OCI-LY7 (cell line): ENCODE measurements at regions not wholly inside any gene's neighbourhood (a gene's known extent, or its start where the extent isn't known, plus 50 kb on each side); places are given as distances from the start of the nearest gene placed in this dataset.

Source experiments
- BruUV-seq: library from RNA; stranded (reverse); fragments of 400-500 nt; replicated peaks from 2 replicates; lab custom pipeline; 2021; lab: Mats Ljungman, UMichigan
- CTCF ChIA-PET: fragments of 300-600 bp; sonication (Branson Sonifier 250); formaldehyde crosslinking; loops from one replicate; lab custom pipeline; 2022; ENCODE audit warnings: antibody characterized with exemption; ENCODE audit not compliant: unreplicated experiment; lab: Charles Lee
- POLR2A ChIA-PET: fragments of 300-600 bp; sonication (Branson Sonifier 250); formaldehyde crosslinking; loops from one replicate; lab custom pipeline; 2022; ENCODE audit warnings: antibody characterized with exemption; lab: Charles Lee
- DNase-seq: peaks from one replicate; pipeline ENCODE4 v3.0.0-alpha.2; 2015; ENCODE audit warnings: low spot score
- H2AFZ ChIP-seq: fragments of 200-600 bp; sonication (generic), shearing (Covaris generic); 2 replicates; pipeline ENCODE4 v1.6.1; 2014; ENCODE audit warnings: mild to moderate bottlenecking, antibody characterized with exemption, low read length, moderate library complexity
- H3K27ac ChIP-seq: fragments of 200-600 bp; sonication (generic); 2 replicates; pipeline ENCODE4 v1.5.1; 2014; ENCODE audit warnings: mixed run types, low read depth, mild to moderate bottlenecking, moderate library complexity, low read length, inconsistent platforms; ENCODE audit not compliant: poor library complexity, severe bottlenecking
- H3K36me3 ChIP-seq: fragments of 200-600 bp; sonication (generic); 2 replicates; pipeline ENCODE4 v1.6.1; 2014; ENCODE audit warnings: mild to moderate bottlenecking, antibody characterized with exemption, low read length, moderate library complexity, mixed read lengths; ENCODE audit not compliant: insufficient read depth
- H3K4me1 ChIP-seq: fragments of 200-600 bp; sonication (generic); 2 replicates; pipeline ENCODE4 v1.5.1; 2014; ENCODE audit warnings: mild to moderate bottlenecking, low read length; ENCODE audit not compliant: insufficient read depth, poor library complexity, severe bottlenecking
- H3K4me2 ChIP-seq: fragments of 200-600 bp; sonication (generic); 2 replicates; pipeline ENCODE4 v1.6.1; 2014; ENCODE audit warnings: mild to moderate bottlenecking, low read length
- H3K4me3 ChIP-seq: fragments of 200-600 bp; sonication (generic); 2 replicates; pipeline ENCODE4 v1.5.1; 2014; ENCODE audit warnings: mild to moderate bottlenecking, low read depth, low read length; ENCODE audit not compliant: poor library complexity, severe bottlenecking
- H3K79me2 ChIP-seq: fragments of 200-600 bp; sonication (generic); 2 replicates; pipeline ENCODE4 v1.6.1; 2016; ENCODE audit warnings: low read depth, mild to moderate bottlenecking, low read length, moderate library complexity, mixed read lengths; ENCODE audit not compliant: insufficient read depth
- H3K9me2 ChIP-seq: fragments of 200-600 bp; sonication (generic); 2 replicates; pipeline ENCODE4 v1.6.1; 2016; ENCODE audit warnings: mild to moderate bottlenecking, low read length, mixed read lengths; ENCODE audit not compliant: insufficient read depth
- H3K9me3 ChIP-seq: fragments of 200-600 bp; sonication (generic); 2 replicates; pipeline ENCODE4 v1.6.1; 2014; ENCODE audit warnings: mild to moderate bottlenecking, mixed run types, low read length, mixed read lengths
- H4K20me1 ChIP-seq: fragments of 200-600 bp; sonication (generic); 2 replicates; pipeline ENCODE4 v1.6.1; 2014; ENCODE audit warnings: mild to moderate bottlenecking, antibody characterized with exemption, low read length, moderate library complexity, mixed read lengths; ENCODE audit not compliant: insufficient read depth
- CTCF ChIP-seq: fragments of 200-600 bp; sonication (generic); conservative IDR thresholded peaks from 2 replicates; pipeline ENCODE4 v1.5.1; 2014; ENCODE audit warnings: mild to moderate bottlenecking, antibody characterized with exemption, low read length, moderate library complexity, mixed read lengths
- EZH2phosphoT487 ChIP-seq: fragments of 200-600 bp; sonication (generic); IDR thresholded peaks from 2 replicates; pipeline ENCODE4 v1.6.1; 2018; ENCODE audit warnings: low read depth, borderline replicate concordance, mild to moderate bottlenecking, mixed run types, antibody characterized with exemption, low read length, moderate library complexity, mixed read lengths
- intact Hi-C: fragments of 100-400 bp; cut with micrococcal nuclease; formaldehyde crosslinking; loops from one replicate; pipeline ENCODE4 v1.10.0; 2022; ENCODE audit not compliant: unreplicated experiment

GRCh38 chr6:137690721-137691120, 176.3 kb upstream of the TNFAIP3 start:
- intact Hi-C loops: no loop called here
- CTCF ChIA-PET: no interaction called here

GRCh38 chr6:137692308-137692707, 174.8 kb upstream of the TNFAIP3 start:
- intact Hi-C loops: no loop called here
- H3K79me2 ChIP-seq: no peaks in the 10 kb centered on the region
- BruUV-seq: no TSS peak
- H3K9me3 ChIP-seq: no peaks in the 10 kb centered on the region
- no peaks in the 10 kb centered on the region for H4K20me1 ChIP-seq
- CTCF ChIA-PET: no interaction called here
- H3K4me3 ChIP-seq: no peak overlapping the region
- no peak for DNase-seq
- H2AFZ ChIP-seq: no peak overlapping the region
- no peaks in the 10 kb centered on the region for H3K36me3 ChIP-seq
- no peak overlapping the region for H3K4me2 ChIP-seq
- no peaks in the 10 kb centered on the region for H3K9me2 ChIP-seq
- H3K4me1 ChIP-seq: no peaks in the 10 kb centered on the region
- POLR2A ChIA-PET: interaction anchor here (0.6 to 1.1 kb wide), 4 partner anchors 24 to 682 kb away, joined by 3 to 4 read pairs (median 3); no protein-coding TSS in a partner anchor
- TF ChIP-seq EZH2phosphoT487 (no peak), CTCF (no peak)
- H3K27ac ChIP-seq: no peak overlapping the region

More at GRCh38 chr6:137690721-137691120, 176.3 kb upstream of the TNFAIP3 start:
- H3K27ac ChIP-seq: no peak overlapping the region
- POLR2A ChIA-PET: interaction anchor here (0.6 to 1.4 kb wide), 2 partner anchors 9 to 84 kb away, joined by 4 to 5 read pairs; no protein-coding TSS in a partner anchor
- no peaks in the 10 kb centered on the region for H3K9me3 ChIP-seq
- no peaks in the 10 kb centered on the region for H4K20me1 ChIP-seq
- no peaks in the 10 kb centered on the region for H3K4me1 ChIP-seq
- no peaks in the 10 kb centered on the region for H3K79me2 ChIP-seq
- no peak overlapping the region for H3K4me2 ChIP-seq
- no TSS peak for BruUV-seq
- H3K36me3 ChIP-seq: no peaks in the 10 kb centered on the region
- H2AFZ ChIP-seq: no peak overlapping the region
- no peaks in the 10 kb centered on the region for H3K9me2 ChIP-seq
- DNase-seq: no peak
- no peak overlapping the region for H3K4me3 ChIP-seq
- no peak for TF ChIP-seq EZH2phosphoT487
- TF ChIP-seq CTCF: no peak

GRCh38 chr6:137692806-137693205, 174.3 kb upstream of the TNFAIP3 start:
- H3K4me2 ChIP-seq: no peak overlapping the region
- H3K9me3 ChIP-seq: no peaks in the 10 kb centered on the region
- no TSS peak for BruUV-seq
- intact Hi-C loops: no loop called here
- ChIA-PET CTCF (no interaction called here), POLR2A (interaction anchor here (0.7 to 1.1 kb wide), 3 partner anchors 24 to 681 kb away, joined by 3 to 4 read pairs (median 3); no protein-coding TSS in a partner anchor)
- H4K20me1 ChIP-seq: no peaks in the 10 kb centered on the region
- no peak overlapping the region for H2AFZ ChIP-seq
- no peak overlapping the region for H3K27ac ChIP-seq
- no peaks in the 10 kb centered on the region for H3K4me1 ChIP-seq
- no peak overlapping the region for H3K4me3 ChIP-seq
- H3K36me3 ChIP-seq: no peaks in the 10 kb centered on the region
- DNase-seq: no peak
- H3K9me2 ChIP-seq: no peaks in the 10 kb centered on the region
- no peaks in the 10 kb centered on the region for H3K79me2 ChIP-seq
- TF ChIP-seq EZH2phosphoT487: no peak
- TF ChIP-seq CTCF: no peak
